ENCODE measurements at regions not wholly inside any gene's neighbourhood (a gene's known extent, or its start where the extent isn't known, plus 50 kb on each side); places are given as distances from the start of the nearest gene placed in this dataset.

GRCh38 chr3:181855825-181856224, 144.1 kb downstream of the SOX2 start:
- DNase-seq (ENCODE audit: low read depth in 4 of 4, low spot score in 3 of 4): no peak

- DNase-seq (ENCODE audit: low read depth in 4 of 4, low spot score in 3 of 4): no peak
Observed at GRCh38 chr3:181859518-181859917, 147.8 kb downstream of the SOX2 start.

- DNase-seq (ENCODE audit: low read depth in 4 of 4, low spot score in 3 of 4): no peak
Observed at GRCh38 chr3:181860235-181860634, 148.5 kb downstream of the SOX2 start.

- DNase-seq (ENCODE audit: low read depth in 4 of 4, low spot score in 3 of 4): no peak
Observed at GRCh38 chr3:181862502-181862901, 150.8 kb downstream of the SOX2 start.

- no peak for DNase-seq (ENCODE audit: low read depth in 4 of 4, low spot score in 3 of 4)
Observed at GRCh38 chr3:181868576-181869082, 156.9 kb downstream of the SOX2 start.

- no peak for DNase-seq (ENCODE audit: low read depth in 4 of 4, low spot score in 3 of 4)
Observed at GRCh38 chr3:181872887-181873286, 161.2 kb downstream of the SOX2 start.

GRCh38 chr3:181879926-181880325, 168.2 kb downstream of the SOX2 start:
- DNase-seq (ENCODE audit: low read depth in 4 of 4, low spot score in 3 of 4): no peak

GRCh38 chr3:181880331-181880730, 168.6 kb downstream of the SOX2 start:
- no peak for DNase-seq (ENCODE audit: low read depth in 4 of 4, low spot score in 3 of 4)

- DNase-seq (ENCODE audit: low read depth in 4 of 4, low spot score in 3 of 4): no peak
Observed at GRCh38 chr3:181881749-181882148, 170.0 kb downstream of the SOX2 start.

GRCh38 chr3:181885868-181886630, 174.3 kb downstream of the SOX2 start:
- no peak for DNase-seq (ENCODE audit: low read depth in 4 of 4, low spot score in 3 of 4)

- no peak for DNase-seq (ENCODE audit: low read depth in 4 of 4, low spot score in 3 of 4)
Observed at GRCh38 chr3:181886676-181887075, 175.0 kb downstream of the SOX2 start.

- no peak for DNase-seq (ENCODE audit: low read depth in 4 of 4, low spot score in 3 of 4)
Observed at GRCh38 chr3:181887685-181888084, 176.0 kb downstream of the SOX2 start.

- DNase-seq (ENCODE audit: low read depth in 4 of 4, low spot score in 3 of 4): no peak
Observed at GRCh38 chr3:181888234-181888633, 176.5 kb downstream of the SOX2 start.

- no peak for DNase-seq (ENCODE audit: low read depth in 4 of 4, low spot score in 3 of 4)
Observed at GRCh38 chr3:181892848-181893247, 181.1 kb downstream of the SOX2 start.

GRCh38 chr3:181896605-181897004, 184.9 kb downstream of the SOX2 start:
- no peak for DNase-seq (ENCODE audit: low read depth in 4 of 4, low spot score in 3 of 4)

- no peak for DNase-seq (ENCODE audit: low read depth in 4 of 4, low spot score in 3 of 4)
Observed at GRCh38 chr3:181899702-181900101, 188.0 kb downstream of the SOX2 start.

GRCh38 chr3:181901626-181902025, 189.9 kb downstream of the SOX2 start:
- DNase-seq (ENCODE audit: low read depth in 4 of 4, low spot score in 3 of 4): no peak

GRCh38 chr3:181906338-181906737, 194.6 kb downstream of the SOX2 start:
- DNase-seq (ENCODE audit: low read depth in 4 of 4, low spot score in 3 of 4): no peak

GRCh38 chr3:181909241-181909640, 197.5 kb downstream of the SOX2 start:
- DNase-seq (ENCODE audit: low read depth in 4 of 4, low spot score in 3 of 4): no peak

GRCh38 chr3:181912384-181912783, 200.7 kb downstream of the SOX2 start:
- DNase-seq (ENCODE audit: low read depth in 4 of 4, low spot score in 3 of 4): no peak

GRCh38 chr3:181913254-181913653, 201.5 kb downstream of the SOX2 start:
- no peak for DNase-seq (ENCODE audit: low read depth in 4 of 4, low spot score in 3 of 4)

GRCh38 chr3:181915551-181915950, 203.8 kb downstream of the SOX2 start:
- DNase-seq (ENCODE audit: low read depth in 4 of 4, low spot score in 3 of 4): no peak

- no peak for DNase-seq (ENCODE audit: low read depth in 4 of 4, low spot score in 3 of 4)
Observed at GRCh38 chr3:181916013-181916412, 204.3 kb downstream of the SOX2 start.

Data from left renal pelvis (tissue), 4 donors.